ENCODE measurements at regions not wholly inside any gene's neighbourhood (a gene's known extent, or its start where the extent isn't known, plus 50 kb on each side); places are given as distances from the start of the nearest gene placed in this dataset.

- no peak for DNase-seq
Measured at GRCh38 chr2:220240641-220241040, 613.2 kb downstream of the SLC4A3 start.

GRCh38 chr2:220241423-220241822 lies 614.0 kb downstream of the SLC4A3 start:
- DNase-seq, result no peak

GRCh38 chr2:220243571-220243970 lies 616.1 kb downstream of the SLC4A3 start:
- DNase-seq, result no peak

GRCh38 chr2:220246386-220246785 lies 619.0 kb downstream of the SLC4A3 start:
- no peak for DNase-seq

- DNase-seq, result no peak
Measured at GRCh38 chr2:220247588-220248350, 620.3 kb downstream of the SLC4A3 start.

GRCh38 chr2:220259662-220260061 lies 632.2 kb downstream of the SLC4A3 start:
- DNase-seq, result no peak

GRCh38 chr2:220263300-220263699 lies 635.9 kb downstream of the SLC4A3 start:
- no peak for DNase-seq

GRCh38 chr2:220269367-220269766 lies 641.9 kb downstream of the SLC4A3 start:
- DNase-seq, result no peak

- no peak for DNase-seq
Measured at GRCh38 chr2:220270481-220271070, 643.1 kb downstream of the SLC4A3 start.

GRCh38 chr2:220272656-220273055 lies 645.2 kb downstream of the SLC4A3 start:
- no peak for DNase-seq

- DNase-seq, result no peak
Measured at GRCh38 chr2:220273082-220273481, 645.7 kb downstream of the SLC4A3 start.

- no peak for DNase-seq
Measured at GRCh38 chr2:220275454-220275853, 648.0 kb downstream of the SLC4A3 start.

- no peak for DNase-seq
Measured at GRCh38 chr2:220276741-220277444, 649.5 kb downstream of the SLC4A3 start.

GRCh38 chr2:220277445-220277975 lies 650.1 kb downstream of the SLC4A3 start:
- no peak for DNase-seq

- no peak for DNase-seq
Measured at GRCh38 chr2:220278022-220278421, 650.6 kb downstream of the SLC4A3 start.

GRCh38 chr2:220279372-220279771 lies 651.9 kb downstream of the SLC4A3 start:
- DNase-seq, result no peak

- DNase-seq, result no peak
Measured at GRCh38 chr2:220279840-220280239, 652.4 kb downstream of the SLC4A3 start.

- no peak for DNase-seq
Measured at GRCh38 chr2:220280736-220281135, 653.3 kb downstream of the SLC4A3 start.

- no peak for DNase-seq
Measured at GRCh38 chr2:220281771-220282170, 654.3 kb downstream of the SLC4A3 start.

- DNase-seq, result no peak
Measured at GRCh38 chr2:220282236-220282635, 654.8 kb downstream of the SLC4A3 start.

GRCh38 chr2:220293966-220294365 lies 666.5 kb downstream of the SLC4A3 start:
- no peak for DNase-seq

GRCh38 chr2:220296174-220296573 lies 668.7 kb downstream of the SLC4A3 start:
- no peak for DNase-seq

GRCh38 chr2:220297093-220297492 lies 669.7 kb downstream of the SLC4A3 start:
- no peak for DNase-seq

GRCh38 chr2:220300806-220301205 lies 673.4 kb downstream of the SLC4A3 start:
- DNase-seq, result no peak
